H9 (cell line): ENCODE measurements at regions not wholly inside any gene's neighbourhood (a gene's known extent, or its start where the extent isn't known, plus 50 kb on each side); places are given as distances from the start of the nearest gene placed in this dataset.

Experiments
- DNase-seq: peaks from one replicate; pipeline ENCODE4 v3.0.0-alpha.2; 2017
- H2AFZ ChIP-seq: one replicate; pipeline ENCODE4 v1.6.1; 2013; ENCODE audit warnings: mild to moderate bottlenecking, low read length, control low read depth, moderate library complexity
- H2AK5ac ChIP-seq: 2 replicates; pipeline ENCODE4 v1.6.1; 2013; ENCODE audit warnings: low read length, control low read depth, mixed read lengths; ENCODE audit not compliant: insufficient read length
- H2BK120ac ChIP-seq: one replicate; pipeline ENCODE4 v1.6.1; 2013; ENCODE audit warnings: low read depth, mild to moderate bottlenecking, low read length, control low read depth, inconsistent platforms; ENCODE audit not compliant: poor library complexity, severe bottlenecking
- H2BK12ac ChIP-seq: 2 replicates; pipeline ENCODE4 v1.6.1; 2013; ENCODE audit warnings: low read length, control low read depth, mixed read lengths, low read depth; ENCODE audit not compliant: insufficient read length
- H2BK15ac ChIP-seq: 2 replicates; pipeline ENCODE4 v1.6.1; 2013; ENCODE audit warnings: low read depth, low read length, control low read depth
- H2BK20ac ChIP-seq: one replicate; pipeline ENCODE4 v1.6.1; 2013; ENCODE audit warnings: low read depth, mild to moderate bottlenecking, low read length, control low read depth, inconsistent platforms; ENCODE audit not compliant: poor library complexity, severe bottlenecking
- H2BK5ac ChIP-seq: 2 replicates; pipeline ENCODE4 v1.6.1; 2013; ENCODE audit warnings: low read length, control low read depth, mixed read lengths; ENCODE audit not compliant: insufficient read length
- H3K14ac ChIP-seq: 2 replicates; pipeline ENCODE4 v1.6.1; 2013; ENCODE audit warnings: low read length, control low read depth; ENCODE audit not compliant: insufficient read depth
- H3K18ac ChIP-seq: 2 replicates; pipeline ENCODE4 v1.6.1; 2013; ENCODE audit warnings: low read depth, mild to moderate bottlenecking, mixed read lengths, low read length, control low read depth; ENCODE audit not compliant: insufficient read length
- H3K23ac ChIP-seq: 2 replicates; pipeline ENCODE4 v1.6.1; 2013; ENCODE audit warnings: low read length, control low read depth, mixed read lengths, low read depth; ENCODE audit not compliant: insufficient read length
- H3K23me2 ChIP-seq: 2 replicates; pipeline ENCODE4 v1.6.1; 2013; ENCODE audit warnings: low read depth, mild to moderate bottlenecking, mixed read lengths, low read length, control low read depth; ENCODE audit not compliant: insufficient read length, poor library complexity, severe bottlenecking
- H3K27ac ChIP-seq: 2 replicates; pipeline ENCODE4 v1.5.1; 2013; ENCODE audit warnings: low read length, control low read depth, mixed read lengths, low read depth; ENCODE audit not compliant: insufficient read length
- H3K27me3 ChIP-seq: 2 replicates; pipeline ENCODE4 v1.6.1; 2013; ENCODE audit warnings: low read length, control low read depth, inconsistent platforms; ENCODE audit not compliant: insufficient read depth
- H3K4ac ChIP-seq: 2 replicates; pipeline ENCODE4 v1.6.1; 2013; ENCODE audit warnings: low read depth, mild to moderate bottlenecking, control low read depth, inconsistent platforms, low read length, moderate library complexity
- H3K4me1 ChIP-seq: 2 replicates; pipeline ENCODE4 v1.6.1; 2013; ENCODE audit warnings: low read length, control low read depth, inconsistent platforms; ENCODE audit not compliant: insufficient read depth
- H3K4me2 ChIP-seq: 2 replicates; pipeline ENCODE4 v1.6.1; 2013; ENCODE audit warnings: low read length, control low read depth, mixed read lengths; ENCODE audit not compliant: insufficient read length, insufficient read depth
- H3K56ac ChIP-seq: 2 replicates; pipeline ENCODE4 v1.6.1; 2013; ENCODE audit warnings: low read depth, mild to moderate bottlenecking, mixed read lengths, low read length, control low read depth; ENCODE audit not compliant: insufficient read length
- H3K79me1 ChIP-seq: 2 replicates; pipeline ENCODE4 v1.6.1; 2013; ENCODE audit warnings: low read depth, mild to moderate bottlenecking, moderate library complexity, low read length, control low read depth, inconsistent platforms; ENCODE audit not compliant: insufficient read depth, poor library complexity, severe bottlenecking
- H3K79me2 ChIP-seq: 2 replicates; pipeline ENCODE4 v1.6.1; 2013; ENCODE audit warnings: low read length, control low read depth, inconsistent platforms; ENCODE audit not compliant: insufficient read depth
- H3K9ac ChIP-seq: 2 replicates; pipeline ENCODE4 v1.6.1; 2013; ENCODE audit warnings: low read length, control low read depth, mixed read lengths; ENCODE audit not compliant: insufficient read length; ENCODE audit errors: extremely low read depth
- H3K9me3 ChIP-seq: one replicate; pipeline ENCODE4 v1.6.1; 2013; ENCODE audit warnings: low read depth, low read length, inconsistent platforms; ENCODE audit not compliant: control insufficient read depth
- H3T11ph ChIP-seq: one replicate; pipeline ENCODE4 v1.6.1; 2013; ENCODE audit warnings: mild to moderate bottlenecking, low read length, control low read depth, inconsistent platforms
- H4K20me1 ChIP-seq: one replicate; pipeline ENCODE4 v1.6.1; 2013; ENCODE audit not compliant: control insufficient read depth, insufficient read length, insufficient read depth
- H4K5ac ChIP-seq: 2 replicates; pipeline ENCODE4 v1.6.1; 2013; ENCODE audit warnings: low read depth, mild to moderate bottlenecking, mixed read lengths, low read length, control low read depth; ENCODE audit not compliant: insufficient read length
- H4K8ac ChIP-seq: replicated peaks from 2 replicates; pipeline ENCODE4 v1.6.1; 2013; ENCODE audit warnings: low read length, control low read depth, mixed read lengths, low read depth; ENCODE audit not compliant: insufficient read length
- H4K91ac ChIP-seq: 2 replicates; pipeline ENCODE4 v1.6.1; 2013; ENCODE audit warnings: low read depth, mild to moderate bottlenecking, moderate library complexity, mixed read lengths, low read length, control low read depth; ENCODE audit not compliant: insufficient read length
- H3K27ac Mint-ChIP-seq, 3 experiments: 2 replicates in 2 of 3; 3 replicates in 1 of 3; pipeline ENCODE4 v1.8.0; 2020 to 2021; ENCODE audit warnings: mixed read lengths in 3 of 3, mild to moderate bottlenecking in 1 of 3, moderate library complexity in 1 of 3
- H3K27me3 Mint-ChIP-seq: 2 replicates; pipeline ENCODE4 v1.8.0; 2021; ENCODE audit warnings: low read depth, mild to moderate bottlenecking, moderate library complexity, mixed read lengths
- H3K36me3 Mint-ChIP-seq, 3 experiments: 2 replicates in 2 of 3; 3 replicates in 1 of 3; pipeline ENCODE4 v1.8.0; 2020 to 2021; ENCODE audit warnings: low read depth in 3 of 3, mixed read lengths in 3 of 3; ENCODE audit not compliant: insufficient read depth in 1 of 3
- H3K4me1 Mint-ChIP-seq, 2 experiments: 2 replicates each; pipeline ENCODE4 v1.8.0; 2020; ENCODE audit warnings: mixed read lengths in 2 of 2
- H3K4me3 Mint-ChIP-seq, 2 experiments: 2 replicates in 1 of 2; 3 replicates in 1 of 2; pipeline ENCODE4 v1.8.0; 2020 to 2021; ENCODE audit warnings: mild to moderate bottlenecking in 2 of 2, mixed read lengths in 2 of 2, moderate library complexity in 1 of 2
- H3K9me3 Mint-ChIP-seq, 2 experiments: 2 replicates in 1 of 2; 3 replicates in 1 of 2; pipeline ENCODE4 v1.8.0; 2020; ENCODE audit warnings: mild to moderate bottlenecking in 2 of 2, mixed read lengths in 2 of 2, moderate library complexity in 1 of 2
- WGBS: extraction: QIAGEN DNeasy Blood & Tissue Kit; methylation state at CpG from one replicate; pipeline ENCODE4 v1.1.7; 2013; ENCODE audit warnings: missing lambda C conversion rate, low lambda C conversion rate, mixed read lengths; ENCODE audit not compliant: insufficient read length; ENCODE audit errors: extremely low coverage; 5-methylcytosine and 5-hydroxymethylcytosine counted together
- TF ChIP-seq, protein P1 (sequence below): fragments of 200-600 bp; sonication (generic); conservative IDR thresholded peaks from 3 replicates; pipeline ENCODE4 v1.8.0; 2021; ENCODE audit warnings: antibody characterized with exemption, mild to moderate bottlenecking

DNA sequence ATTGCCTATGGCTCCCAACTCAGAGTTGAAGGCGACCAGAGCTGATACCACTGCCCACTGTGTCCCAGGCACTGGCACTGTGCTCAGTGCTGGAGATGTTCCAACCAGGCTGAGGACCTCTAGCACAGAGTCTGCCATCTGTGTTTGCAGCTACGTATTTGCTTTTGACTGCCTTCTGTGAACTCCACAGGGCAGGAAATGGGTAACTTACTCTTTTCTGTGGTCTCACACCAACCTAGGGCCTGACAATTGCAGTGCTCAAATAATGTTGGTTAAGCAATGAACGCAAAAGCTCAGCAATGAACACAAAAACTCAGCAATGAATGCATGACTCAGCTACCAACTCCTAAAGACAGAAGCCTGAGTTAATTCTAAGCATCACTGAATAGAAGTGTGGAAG, 202.8 kb downstream of the NUAK1 start:
- Mint-ChIP-seq H3K36me3 (no peaks in the 10 kb centered on the region), H3K4me1 (peaks cover 24 to 25% of the 10 kb centered on the region in 2 experiments), H3K27ac (no peak overlapping the region), H3K4me3 (no peak overlapping the region), H3K27me3 (no peaks in the 10 kb centered on the region), H3K9me3 (no peaks in the 10 kb centered on the region)
- no peaks in the 10 kb centered on the region for H3K23me2 ChIP-seq
- no CpG with 5 or more reads among the region's 3 CpGs for WGBS
- no peak overlapping the region for H4K91ac ChIP-seq
- H3K4ac ChIP-seq = no peak overlapping the region
- H3K4me1 ChIP-seq = peaks cover 7% of the 10 kb centered on the region
- TF ChIP-seq, protein P1, sequence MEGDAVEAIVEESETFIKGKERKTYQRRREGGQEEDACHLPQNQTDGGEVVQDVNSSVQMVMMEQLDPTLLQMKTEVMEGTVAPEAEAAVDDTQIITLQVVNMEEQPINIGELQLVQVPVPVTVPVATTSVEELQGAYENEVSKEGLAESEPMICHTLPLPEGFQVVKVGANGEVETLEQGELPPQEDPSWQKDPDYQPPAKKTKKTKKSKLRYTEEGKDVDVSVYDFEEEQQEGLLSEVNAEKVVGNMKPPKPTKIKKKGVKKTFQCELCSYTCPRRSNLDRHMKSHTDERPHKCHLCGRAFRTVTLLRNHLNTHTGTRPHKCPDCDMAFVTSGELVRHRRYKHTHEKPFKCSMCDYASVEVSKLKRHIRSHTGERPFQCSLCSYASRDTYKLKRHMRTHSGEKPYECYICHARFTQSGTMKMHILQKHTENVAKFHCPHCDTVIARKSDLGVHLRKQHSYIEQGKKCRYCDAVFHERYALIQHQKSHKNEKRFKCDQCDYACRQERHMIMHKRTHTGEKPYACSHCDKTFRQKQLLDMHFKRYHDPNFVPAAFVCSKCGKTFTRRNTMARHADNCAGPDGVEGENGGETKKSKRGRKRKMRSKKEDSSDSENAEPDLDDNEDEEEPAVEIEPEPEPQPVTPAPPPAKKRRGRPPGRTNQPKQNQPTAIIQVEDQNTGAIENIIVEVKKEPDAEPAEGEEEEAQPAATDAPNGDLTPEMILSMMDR = no peak
- no peak overlapping the region for H2BK5ac ChIP-seq
- no peak overlapping the region for H2BK12ac ChIP-seq
- H4K8ac ChIP-seq = no peak overlapping the region
- no peak overlapping the region for H3T11ph ChIP-seq
- no peak overlapping the region for H3K9ac ChIP-seq
- no peak overlapping the region for H3K23ac ChIP-seq
- no peaks in the 10 kb centered on the region for H3K9me3 ChIP-seq
- H3K56ac ChIP-seq = no peak overlapping the region
- H3K79me2 ChIP-seq = no peaks in the 10 kb centered on the region
- H3K27me3 ChIP-seq = no peaks in the 10 kb centered on the region
- H3K14ac ChIP-seq = no peak overlapping the region
- no peak overlapping the region for H2BK120ac ChIP-seq
- no peaks in the 10 kb centered on the region for H3K79me1 ChIP-seq
- H4K20me1 ChIP-seq = no peaks in the 10 kb centered on the region
- H3K4me2 ChIP-seq = no peak overlapping the region
- H4K5ac ChIP-seq = no peak overlapping the region
- H2BK15ac ChIP-seq = no peak overlapping the region
- H3K18ac ChIP-seq = no peak overlapping the region
- no peak for DNase-seq
- H2AK5ac ChIP-seq = no peak overlapping the region
- no peak overlapping the region for H3K27ac ChIP-seq
- no peak overlapping the region for H2BK20ac ChIP-seq
- no peak overlapping the region for H2AFZ ChIP-seq
